Body of pancreas (tissue), 4 donors: ENCODE measurements at regions not wholly inside any gene's neighbourhood (a gene's known extent, or its start where the extent isn't known, plus 50 kb on each side); places are given as distances from the start of the nearest gene placed in this dataset.

Source experiments
- ATAC-seq: fragments of 150-250 bp; one replicate; pipeline ENCODE4 v1.9.1; 2016
- DNase-seq, 4 donors: peaks; one replicate each; pipeline ENCODE4 v3.0.0-alpha.2; 2019
- H3K27ac ChIP-seq, 4 donors: fragments of 200-600 bp; sonication (generic); 1 replicate in 3 of 4; 2 replicates in 1 of 4; pipeline versions ENCODE4 v1.5.1 to v1.6.1; 2016 to 2019; ENCODE audit warnings: mild to moderate bottlenecking in 1 of 4, mixed read lengths in 1 of 4, moderate library complexity in 1 of 4
- H3K27me3 ChIP-seq, 2 donors: fragments of 200-600 bp; sonication (generic); one replicate each; pipeline ENCODE4 v1.6.0; 2016; ENCODE audit warnings: mild to moderate bottlenecking in 1 of 2
- H3K36me3 ChIP-seq, 2 donors: fragments of 200-600 bp; sonication (generic); replicated peaks in 1 of 2; 2 replicates each; pipeline ENCODE4 v1.5.1; 2016; ENCODE audit warnings: low read depth in 2 of 2; ENCODE audit not compliant: insufficient read depth in 1 of 2
- H3K4me1 ChIP-seq: fragments of 200-600 bp; sonication (generic); one replicate; pipeline ENCODE4 v1.6.0; 2016
- H3K4me3 ChIP-seq, 2 donors: fragments of 200-600 bp; sonication (generic); 1 replicate in 1 of 2; 2 replicates in 1 of 2; pipeline ENCODE4 v1.5.1; 2016 to 2019
- H3K9me3 ChIP-seq, 3 donors: fragments of 200-600 bp; sonication (generic); 1 replicate in 2 of 3; 2 replicates in 1 of 3; pipeline ENCODE4 v1.5.1; 2016
- POLR2A ChIP-seq, 3 donors: fragments of 450-650 bp; IDR thresholded peaks; one replicate each; pipeline ENCODE4 v1.6.1; 2016; ENCODE audit warnings: antibody characterized with exemption in 3 of 3, mild to moderate bottlenecking in 2 of 3
- WGBS, 2 donors: methylation state at CpG; one replicate each; pipeline ENCODE4 v1.1.5; 2017; 5-methylcytosine and 5-hydroxymethylcytosine counted together
- intact Hi-C: fragments of 100-400 bp; cut with DNase I; formaldehyde crosslinking; loops from one replicate; pipeline ENCODE4 v1.15.1; 2023
- TF ChIP-seq, protein P1 (sequence below), 7 experiments: fragments of 450-650 bp in 4 of 7; fragments of 200-600 bp in 3 of 7; sonication (generic) in 3 of 7; IDR thresholded peaks; one replicate each; pipeline ENCODE4 v1.5.1; 2016 to 2019; ENCODE audit warnings: antibody characterized with exemption in 7 of 7

DNA sequence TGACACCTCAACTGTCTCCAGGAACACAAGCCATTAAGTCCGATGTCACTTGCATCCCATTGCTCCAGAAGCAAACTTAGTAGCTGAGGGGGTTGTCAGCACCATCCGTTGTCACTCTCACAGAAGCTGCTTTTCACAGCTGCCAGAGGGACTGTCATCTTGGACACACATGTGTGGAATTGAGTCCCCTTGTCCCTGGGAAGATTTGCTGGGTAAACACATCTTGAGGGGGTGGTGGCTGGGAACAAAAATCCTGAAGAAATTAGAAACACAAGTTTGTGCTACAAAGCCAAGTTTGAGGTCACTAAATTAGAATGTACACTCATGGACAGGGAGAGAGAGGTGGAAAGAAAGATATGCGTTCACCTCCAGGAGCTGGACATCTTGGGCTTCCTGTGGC, 55.2 kb upstream of the ADRA1B start:
- H3K27me3 ChIP-seq = peaks cover 0 to 10% of the 10 kb centered on the region in 2 donors
- no peaks in the 10 kb centered on the region for H3K36me3 ChIP-seq
- no peak overlapping the region for H3K27ac ChIP-seq
- 41 to 46% methylated on average over 3 of the region's 3 CpGs for WGBS, 2 donors
- ATAC-seq (no peak), DNase-seq (no peak)
- H3K4me3 ChIP-seq = no peak overlapping the region
- H3K9me3 ChIP-seq = no peaks in the 10 kb centered on the region
- no peak for TF ChIP-seq POLR2A (IDR thresholded peaks at IDR 0.05)
- intact Hi-C loops = no loop called here
- H3K4me1 ChIP-seq = peaks cover 4% of the 10 kb centered on the region

DNA sequence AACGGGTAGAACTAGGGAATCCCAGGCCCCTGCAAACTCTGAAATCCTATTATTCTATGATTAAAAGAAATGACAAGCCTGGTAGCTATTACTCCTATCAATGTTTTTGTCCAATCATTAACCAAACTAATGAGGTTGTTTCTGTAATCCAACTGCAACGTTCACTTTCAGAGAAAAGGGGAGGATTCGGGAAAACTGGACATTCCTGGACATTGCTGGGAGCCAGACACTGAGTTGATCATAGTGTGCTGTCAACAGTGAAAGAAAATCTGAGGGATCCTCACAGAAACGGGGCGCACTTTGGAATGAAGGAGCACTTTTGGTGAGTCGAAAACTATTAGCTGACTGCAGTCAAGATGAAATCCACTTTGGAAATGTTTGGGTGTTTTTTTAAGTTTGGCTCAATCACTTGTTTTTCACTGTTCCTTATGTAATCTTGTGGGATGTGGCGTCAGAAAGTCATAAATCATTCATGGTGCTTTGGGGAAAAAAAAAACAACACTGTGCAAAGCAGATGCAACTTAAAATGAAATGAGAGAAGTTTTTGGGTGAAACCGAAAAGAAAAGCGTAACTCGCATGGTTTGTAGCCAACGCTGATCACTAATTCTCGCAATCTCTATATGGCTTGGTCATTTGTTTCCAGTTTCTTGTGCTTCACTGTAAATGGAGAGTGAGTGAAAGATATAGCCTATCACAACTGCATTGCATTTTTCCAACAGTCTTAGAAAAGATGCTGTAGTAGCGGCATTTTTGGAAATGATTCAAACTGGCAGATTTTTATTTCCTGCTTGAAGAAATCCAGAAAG, 51.2 kb upstream of the ADRA1B start:
- 32 to 39% methylated on average over 13 of the region's 13 CpGs for WGBS, 2 donors
- no peak overlapping the region for H3K4me3 ChIP-seq
- peaks cover 4% of the 10 kb centered on the region for H3K4me1 ChIP-seq
- no peak overlapping the region for H3K27ac ChIP-seq
- H3K36me3 ChIP-seq = no peaks in the 10 kb centered on the region
- ATAC-seq (no peak), DNase-seq (no peak)
- H3K9me3 ChIP-seq = no peaks in the 10 kb centered on the region
- intact Hi-C loops = no loop called here
- peaks cover 0 to 4% of the 10 kb centered on the region in 2 donors for H3K27me3 ChIP-seq
- TF ChIP-seq, protein P1, sequence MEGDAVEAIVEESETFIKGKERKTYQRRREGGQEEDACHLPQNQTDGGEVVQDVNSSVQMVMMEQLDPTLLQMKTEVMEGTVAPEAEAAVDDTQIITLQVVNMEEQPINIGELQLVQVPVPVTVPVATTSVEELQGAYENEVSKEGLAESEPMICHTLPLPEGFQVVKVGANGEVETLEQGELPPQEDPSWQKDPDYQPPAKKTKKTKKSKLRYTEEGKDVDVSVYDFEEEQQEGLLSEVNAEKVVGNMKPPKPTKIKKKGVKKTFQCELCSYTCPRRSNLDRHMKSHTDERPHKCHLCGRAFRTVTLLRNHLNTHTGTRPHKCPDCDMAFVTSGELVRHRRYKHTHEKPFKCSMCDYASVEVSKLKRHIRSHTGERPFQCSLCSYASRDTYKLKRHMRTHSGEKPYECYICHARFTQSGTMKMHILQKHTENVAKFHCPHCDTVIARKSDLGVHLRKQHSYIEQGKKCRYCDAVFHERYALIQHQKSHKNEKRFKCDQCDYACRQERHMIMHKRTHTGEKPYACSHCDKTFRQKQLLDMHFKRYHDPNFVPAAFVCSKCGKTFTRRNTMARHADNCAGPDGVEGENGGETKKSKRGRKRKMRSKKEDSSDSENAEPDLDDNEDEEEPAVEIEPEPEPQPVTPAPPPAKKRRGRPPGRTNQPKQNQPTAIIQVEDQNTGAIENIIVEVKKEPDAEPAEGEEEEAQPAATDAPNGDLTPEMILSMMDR (IDR thresholded peaks at IDR 0.05) = no peak
- no peak for TF ChIP-seq POLR2A (IDR thresholded peaks at IDR 0.05)

DNA sequence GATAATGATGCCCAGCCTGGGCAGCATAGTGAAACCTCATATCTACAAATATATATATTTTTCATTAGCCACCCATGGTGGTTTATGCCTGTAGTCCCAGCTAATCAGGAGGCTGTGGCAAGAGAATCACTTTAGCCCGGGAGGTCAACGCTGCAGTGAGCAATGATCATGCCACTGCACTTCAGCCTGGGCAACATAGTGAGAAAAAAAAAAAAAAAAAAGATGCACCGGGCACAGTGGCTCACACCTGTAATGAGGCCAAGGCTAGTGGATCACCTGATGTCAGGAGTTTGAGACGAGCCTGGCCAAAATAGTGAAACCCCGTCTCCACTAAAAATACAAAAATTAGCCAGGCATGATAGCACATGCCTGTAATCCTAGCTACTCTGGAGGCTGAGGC, 50.2 kb upstream of the ADRA1B start:
- Histone ChIP-seq H3K27me3 (no peaks in the 10 kb centered on the region), H3K9me3 (no peaks in the 10 kb centered on the region), H3K27ac (no peak overlapping the region), H3K4me3 (no peak overlapping the region), H3K4me1 (peaks cover 4% of the 10 kb centered on the region), H3K36me3 (no peaks in the 10 kb centered on the region)
- TF ChIP-seq POLR2A (IDR thresholded peaks at IDR 0.05) = no peak
- DNase-seq = no peak
- WGBS, 2 donors = 68 to 75% methylated on average over 5 of the region's 5 CpGs
- ATAC-seq = no peak
- intact Hi-C loops = no loop called here
